RCC 7860 (cell line): ENCODE measurements at regions not wholly inside any gene's neighbourhood (a gene's known extent, or its start where the extent isn't known, plus 50 kb on each side); places are given as distances from the start of the nearest gene placed in this dataset.
"Not testable (repeated sequence)": the region's sequence is repeated elsewhere in the genome, so short reads cannot be mapped to it uniquely, and the experiment has no call there.

Experiments
- DNase-seq: peaks from one replicate; pipeline ENCODE4 v3.0.0-alpha.2; 2015; ENCODE audit warnings: low spot score
- FAIRE-seq: peaks from 2 replicates; lab custom pipeline; 2012; peaks lifted over from hg19 to GRCh38; lab: Jason Lieb, UNC

DNA sequence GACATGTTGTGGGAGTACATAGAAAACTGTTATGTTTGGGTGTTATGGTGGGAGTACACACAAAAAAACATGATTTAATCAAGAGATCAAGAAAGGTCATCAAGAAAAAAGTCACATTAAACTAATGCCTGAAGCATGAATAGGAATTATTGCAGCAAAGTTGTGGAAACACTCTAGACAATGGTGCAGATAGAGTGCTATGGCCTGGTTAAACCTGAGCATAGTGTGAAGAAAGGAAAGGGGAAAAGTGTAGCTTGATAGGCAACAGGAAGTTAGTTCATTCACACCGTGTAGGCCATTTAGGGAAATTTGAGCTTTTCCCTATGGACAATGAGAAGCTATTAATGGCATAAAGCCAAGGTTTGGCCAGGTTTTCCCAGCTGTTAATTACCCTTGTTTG is 162.1 kb upstream of the EMCN start:
- no peak for DNase-seq
- FAIRE-seq: no peak

DNA sequence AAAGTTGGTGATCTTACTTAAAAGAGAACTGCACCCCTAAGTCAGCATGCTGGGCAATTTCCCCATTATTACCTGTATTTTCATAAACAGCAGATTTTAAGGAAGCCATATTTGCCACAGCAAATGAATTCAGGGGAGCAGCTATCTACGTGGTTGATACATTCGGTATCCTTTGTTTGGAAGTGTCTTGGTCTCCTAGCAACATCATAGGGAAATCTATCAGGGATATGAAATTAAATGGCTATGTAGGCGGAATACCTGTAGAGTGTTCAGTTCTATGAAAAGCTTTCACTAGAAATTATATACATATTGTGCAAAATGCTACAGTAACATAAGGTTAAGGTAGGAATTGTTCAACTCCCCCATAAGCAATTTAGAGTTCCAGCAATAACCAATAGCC is 157.2 kb upstream of the EMCN start:
- no peak for DNase-seq
- FAIRE-seq: no peak

DNA sequence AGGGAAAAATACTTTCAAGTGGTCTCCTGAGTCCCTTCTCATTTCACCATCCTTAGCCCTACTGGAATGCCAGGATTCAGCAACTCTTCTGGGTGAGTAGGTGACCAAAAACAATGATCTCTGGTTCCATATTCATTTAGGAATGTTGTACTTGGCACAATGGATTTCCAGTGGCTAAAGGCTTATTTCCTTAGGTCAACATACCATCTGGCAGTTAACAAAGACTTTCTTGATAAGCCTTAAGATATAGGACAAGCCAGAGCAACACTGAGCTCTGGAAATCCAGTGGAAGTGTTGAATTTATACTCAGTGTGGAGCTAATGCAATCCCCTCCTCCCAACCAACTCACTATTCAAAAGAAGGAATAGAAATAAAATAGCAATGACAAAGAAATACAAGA is 139.4 kb upstream of the EMCN start:
- DNase-seq (no peak), FAIRE-seq (no peak)

DNA sequence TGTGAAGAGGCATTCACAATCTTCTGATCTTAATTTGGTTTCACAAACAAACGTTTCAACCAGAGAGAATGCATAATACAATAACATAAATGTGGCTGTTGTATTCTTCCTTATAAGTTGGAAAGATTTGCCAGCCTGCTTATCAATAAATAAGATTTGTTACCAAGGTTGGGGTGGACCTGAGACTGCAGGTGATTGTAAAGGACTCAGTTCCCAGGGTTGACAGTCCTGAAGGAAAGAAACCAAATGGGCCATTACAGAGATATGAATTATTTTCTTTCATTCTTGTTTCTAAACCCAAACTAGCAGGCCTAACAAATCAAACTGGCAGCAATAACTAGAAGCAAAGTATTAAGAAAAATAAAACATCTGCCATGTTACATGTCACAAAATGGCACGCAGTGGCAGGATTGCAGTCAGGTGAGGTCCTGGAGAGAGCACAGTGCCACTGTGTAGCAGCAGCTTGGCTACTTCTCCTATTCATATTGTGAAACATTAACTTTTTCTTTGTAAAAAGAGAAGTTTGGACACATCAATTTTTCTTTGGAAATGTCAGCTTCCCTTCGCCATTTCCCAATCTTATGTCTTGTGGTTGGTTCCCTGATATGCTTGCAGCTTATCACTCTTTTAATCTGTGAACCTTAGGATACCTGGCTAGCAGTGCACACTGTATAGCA is 133.8 kb upstream of the EMCN start:
- FAIRE-seq: no peak
- DNase-seq: no peak

DNA sequence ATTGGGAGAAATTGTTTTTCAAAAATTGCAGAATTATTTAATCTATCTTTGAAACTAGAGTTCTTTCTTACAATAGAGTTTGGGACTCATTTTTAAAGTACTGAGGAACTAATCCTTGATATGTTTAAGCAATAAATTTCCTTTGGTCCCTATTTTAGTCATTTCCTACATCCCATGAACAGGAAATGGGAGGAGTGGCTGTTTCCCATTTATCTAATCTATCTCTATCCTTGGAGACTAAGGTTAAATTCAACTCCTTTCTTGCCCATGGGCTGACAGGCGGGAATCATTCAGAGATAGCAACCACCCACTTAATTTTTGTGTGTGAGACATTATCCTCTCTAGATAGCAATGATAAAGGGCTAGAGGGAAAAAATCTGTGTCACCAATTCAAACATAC is 131.6 kb upstream of the EMCN start:
- no peak for DNase-seq
- no peak for FAIRE-seq

DNA sequence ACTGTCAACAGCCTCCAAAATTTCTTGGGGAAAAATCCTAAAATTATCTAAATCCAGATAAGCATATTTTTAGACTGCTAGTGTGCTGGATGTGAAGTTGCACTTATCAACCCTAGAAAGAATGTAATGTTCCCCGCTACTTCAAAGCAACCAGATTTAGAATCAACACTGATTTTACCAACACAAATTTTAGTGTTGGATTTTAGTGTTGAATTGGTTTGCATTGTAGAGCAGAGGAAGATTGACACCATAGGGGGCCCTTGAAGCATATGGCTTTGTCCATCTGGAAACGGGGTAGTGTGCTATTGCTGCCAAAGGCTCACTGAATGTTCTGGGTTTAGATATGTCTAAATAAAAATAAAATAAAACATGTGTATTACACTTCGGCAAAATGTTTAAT is 126.3 kb upstream of the EMCN start:
- FAIRE-seq (no peak), DNase-seq (no peak)

DNA sequence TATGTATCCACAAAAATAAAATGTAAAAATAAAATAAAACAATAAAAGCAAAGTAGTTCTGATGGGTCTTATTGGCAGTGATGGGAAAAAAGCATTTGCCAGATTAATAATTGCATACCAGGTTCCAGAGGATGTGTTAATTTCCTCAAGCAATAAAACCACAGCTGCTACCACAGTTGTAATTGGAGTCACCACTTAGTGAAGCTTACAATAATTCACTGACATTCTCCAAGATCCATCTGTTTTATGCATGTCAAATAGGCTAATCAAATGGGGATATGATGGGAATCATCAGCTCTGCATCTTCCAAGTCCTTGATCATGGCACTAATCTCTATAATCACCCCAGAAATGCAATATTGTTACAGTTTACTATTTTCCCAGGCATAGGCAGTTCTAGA is 123.5 kb upstream of the EMCN start:
- DNase-seq: no peak
- FAIRE-seq: no peak

DNA sequence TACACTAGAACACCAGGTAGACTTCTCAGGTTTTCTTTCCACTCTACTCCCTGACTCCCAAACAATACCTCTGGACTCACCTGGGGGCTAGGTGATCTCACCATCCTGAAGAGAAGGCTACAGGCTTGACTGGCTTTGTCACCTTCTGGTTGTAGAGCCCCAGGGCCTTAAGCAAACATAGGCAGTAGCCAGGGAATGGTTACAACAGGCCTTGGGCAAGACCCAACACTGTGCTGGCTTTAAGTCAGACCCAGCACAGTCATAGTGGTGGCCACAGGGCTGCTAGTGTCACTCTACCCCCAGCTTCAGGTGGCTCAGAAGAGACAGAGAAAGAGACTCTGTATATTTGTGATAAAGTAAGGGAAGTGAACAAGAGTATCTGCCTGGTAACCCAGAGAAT is 118.1 kb upstream of the EMCN start:
- no peak for FAIRE-seq
- no peak for DNase-seq

DNA sequence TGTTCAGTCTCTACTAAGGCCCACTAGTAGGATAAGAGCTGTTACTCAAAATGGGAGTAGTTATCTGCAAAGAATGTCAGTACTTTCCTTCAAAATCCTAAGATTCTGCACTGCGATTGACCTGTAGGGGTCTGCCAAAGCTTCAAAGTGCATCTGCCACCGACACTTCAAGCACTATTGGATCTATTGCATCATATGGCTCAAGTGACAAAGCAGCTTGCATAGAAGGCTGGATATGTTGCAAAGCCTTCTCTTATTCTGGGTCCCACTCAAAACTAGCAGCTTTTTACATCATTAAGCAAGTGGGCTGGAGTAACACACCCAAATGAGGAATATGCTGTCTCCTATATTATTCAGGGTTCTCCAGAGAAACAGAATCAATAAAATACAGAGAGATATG is 115.4 kb upstream of the EMCN start:
- DNase-seq (no peak), FAIRE-seq (no peak)

DNA sequence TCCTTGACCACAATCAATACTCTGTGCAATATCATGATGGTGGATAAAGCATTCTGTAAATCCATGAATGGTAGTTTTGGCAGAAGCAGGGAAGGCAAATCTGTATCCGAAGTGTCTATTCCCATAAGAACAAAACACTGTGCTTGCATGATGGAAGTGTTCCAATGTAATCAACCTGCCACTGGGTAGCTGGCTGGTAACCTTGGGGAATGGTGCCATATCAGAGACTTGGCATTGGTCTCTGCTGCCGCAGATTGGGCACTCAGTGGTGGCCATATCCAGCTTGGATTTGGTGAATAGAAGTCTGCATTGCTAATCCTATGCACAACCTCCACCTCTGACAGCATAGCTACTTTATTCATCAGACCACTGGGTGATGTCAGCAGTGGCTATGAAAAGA is 114.3 kb upstream of the EMCN start:
- DNase-seq (no peak), FAIRE-seq (no peak)

DNA sequence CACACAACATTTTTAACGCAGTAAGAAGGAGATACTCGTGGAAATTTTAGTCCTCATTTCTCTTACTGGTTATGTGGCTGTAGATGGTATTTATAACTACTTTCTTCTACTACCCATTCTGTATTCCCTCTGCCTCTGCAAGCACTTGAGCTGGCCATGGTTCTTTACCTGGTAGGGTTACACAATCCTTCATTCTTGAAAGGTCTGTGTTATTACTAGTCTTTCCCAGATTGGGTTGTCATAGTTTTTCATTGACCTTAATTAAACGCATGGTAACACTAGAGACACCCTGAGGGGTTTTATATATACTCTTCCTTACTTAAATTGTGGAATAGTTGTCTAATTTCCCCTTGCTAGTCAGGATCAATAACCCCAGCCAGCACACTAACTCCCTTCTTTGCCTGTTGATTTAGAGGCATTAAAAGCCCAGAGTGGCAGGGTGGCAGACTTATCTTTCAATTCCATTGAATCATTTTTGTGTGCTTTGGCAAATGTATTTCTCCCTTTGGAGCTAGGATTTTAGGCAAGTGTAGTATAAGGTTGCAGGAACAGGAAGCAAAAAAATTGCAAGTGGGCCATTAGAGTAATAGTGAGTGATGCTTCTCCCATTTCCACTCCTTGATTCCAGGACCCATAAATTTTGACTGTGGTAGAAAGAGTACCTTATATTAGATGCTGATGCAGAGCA is 113.6 kb upstream of the EMCN start:
- DNase-seq: no peak
- no peak for FAIRE-seq

DNA sequence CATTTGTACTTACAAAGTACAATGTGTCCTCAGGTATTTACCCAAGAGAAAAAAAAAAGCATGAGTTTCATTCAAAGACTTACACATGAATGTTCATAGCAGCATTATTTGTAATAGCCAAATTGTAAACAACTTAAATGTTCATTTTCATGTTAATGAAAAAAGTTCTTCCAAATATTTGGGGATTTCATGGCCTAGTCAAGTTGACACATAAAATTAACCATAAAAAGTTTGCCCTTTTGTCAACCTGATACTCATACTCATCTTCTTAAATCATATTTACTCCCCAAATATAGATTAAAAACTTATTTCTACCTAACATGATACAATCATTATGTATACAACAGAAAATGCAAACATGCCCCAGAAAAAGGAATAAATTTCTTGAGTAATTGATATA is 112.5 kb upstream of the EMCN start:
- FAIRE-seq (no peak), DNase-seq (no peak)

DNA sequence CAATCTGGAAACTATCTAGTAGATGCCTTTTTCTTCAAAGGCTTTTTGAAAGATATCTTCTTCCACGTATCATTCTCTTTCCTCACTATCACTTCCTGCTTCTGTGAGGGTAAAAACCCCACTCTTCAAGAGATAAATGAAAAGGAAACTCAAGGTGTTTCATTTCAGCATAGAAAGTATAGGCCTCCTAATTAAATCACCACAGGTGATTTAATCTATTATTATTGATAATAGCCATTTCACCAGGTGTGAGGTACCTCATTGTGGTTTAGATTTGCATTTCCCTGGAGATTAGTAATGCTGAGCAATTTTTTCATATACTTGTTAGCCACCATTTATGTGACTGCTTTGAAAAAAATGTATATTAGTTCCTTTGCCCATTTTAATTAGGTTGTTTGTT is 92.0 kb upstream of the EMCN start:
- no peak for FAIRE-seq
- no peak for DNase-seq

DNA sequence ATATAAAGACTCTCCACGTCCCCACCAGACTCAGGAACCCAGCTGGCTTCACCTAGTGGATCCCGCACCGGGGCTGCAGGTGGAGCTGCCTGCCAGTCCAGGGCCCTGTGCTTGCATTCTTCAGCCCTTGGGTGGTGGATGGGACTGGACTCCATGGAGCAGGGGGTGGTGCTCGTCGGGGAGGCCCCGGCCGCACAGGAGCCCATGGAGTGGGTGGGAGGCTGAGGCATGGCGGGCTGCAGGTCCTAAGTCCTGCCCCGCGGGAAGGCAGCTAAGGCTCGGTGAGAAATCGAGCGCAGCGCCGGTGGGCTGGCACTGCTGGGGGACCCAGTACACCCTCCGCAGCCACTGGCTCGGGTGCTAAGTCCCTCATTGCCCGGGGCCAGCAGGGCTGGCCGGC is 90.8 kb upstream of the EMCN start:
- FAIRE-seq: not testable (repeated sequence)

DNA sequence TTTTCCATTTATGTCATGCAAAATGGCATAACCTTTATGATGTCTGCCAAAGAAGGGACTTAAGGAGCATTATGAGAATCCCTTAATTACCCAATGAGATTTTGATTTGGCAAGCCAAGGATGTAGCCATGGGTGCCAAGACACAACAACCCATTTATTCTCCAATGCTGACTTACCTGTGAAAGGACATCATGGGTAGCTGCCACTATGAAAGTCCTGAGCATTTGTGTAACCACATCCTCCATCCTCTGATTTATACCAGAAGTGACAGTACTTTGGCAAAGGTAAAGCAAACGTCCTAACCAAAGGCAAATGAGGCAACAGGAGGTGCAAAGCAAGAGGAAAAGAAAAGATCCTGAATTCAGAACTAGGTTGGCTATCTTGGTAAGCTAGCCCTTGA is 87.3 kb upstream of the EMCN start:
- FAIRE-seq (no peak), DNase-seq (no peak)

More for the DNA sequence above, 90.8 kb upstream of the EMCN start:
- DNase-seq: not testable (repeated sequence)

DNA sequence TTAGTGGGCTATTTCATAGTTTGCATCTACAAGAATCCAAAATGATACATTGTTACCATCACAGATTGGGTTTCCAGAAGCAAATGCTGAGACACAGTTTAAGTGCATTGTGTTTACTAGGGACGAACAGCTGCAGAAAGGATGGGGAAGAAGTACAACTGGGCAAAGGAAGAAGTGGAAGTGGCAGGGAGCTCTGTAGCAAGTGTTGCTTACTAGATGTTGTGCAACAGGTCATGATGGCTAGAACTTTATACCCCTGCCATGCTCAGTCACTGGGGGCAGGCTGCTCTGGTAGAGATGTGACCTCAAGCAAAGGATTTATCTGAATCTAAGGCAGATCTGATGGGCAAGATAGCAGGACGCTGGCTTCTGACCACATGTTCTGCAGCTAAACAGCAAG is 76.1 kb upstream of the EMCN start:
- no peak for DNase-seq
- FAIRE-seq: no peak

DNA sequence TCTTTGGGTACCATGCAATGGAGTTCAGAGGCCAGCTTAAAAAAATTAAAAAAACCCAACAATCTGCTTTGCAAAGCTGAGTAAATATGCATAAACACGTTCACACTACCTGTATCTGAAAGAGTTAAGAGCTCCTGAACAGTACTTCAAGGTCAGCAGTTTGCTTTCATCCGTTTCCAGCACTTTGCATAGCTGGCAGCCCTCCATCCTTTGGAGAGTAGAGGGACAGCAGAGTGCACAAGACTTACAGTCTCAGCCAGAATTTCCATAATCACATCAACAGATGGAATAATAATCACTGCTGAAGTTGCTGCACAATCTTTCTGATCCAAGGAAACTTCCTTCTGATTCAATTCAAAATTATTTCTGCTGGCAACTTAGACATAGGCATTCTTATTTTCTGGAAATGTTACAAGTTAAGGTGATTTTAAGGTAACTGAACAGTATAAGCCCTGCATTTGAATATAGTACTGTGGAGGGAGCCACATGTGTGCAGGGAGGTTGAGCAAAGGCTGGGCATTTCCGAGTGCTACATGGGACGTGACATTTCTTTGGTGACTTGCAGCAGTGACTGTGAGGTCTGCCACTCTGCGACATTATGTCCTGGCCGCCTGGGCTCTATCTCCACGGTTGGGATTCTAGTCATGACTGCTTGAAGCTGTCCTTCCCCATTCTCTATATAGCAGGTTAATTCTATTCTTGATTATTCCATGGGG is 73.5 kb upstream of the EMCN start:
- DNase-seq (no peak), FAIRE-seq (no peak)

DNA sequence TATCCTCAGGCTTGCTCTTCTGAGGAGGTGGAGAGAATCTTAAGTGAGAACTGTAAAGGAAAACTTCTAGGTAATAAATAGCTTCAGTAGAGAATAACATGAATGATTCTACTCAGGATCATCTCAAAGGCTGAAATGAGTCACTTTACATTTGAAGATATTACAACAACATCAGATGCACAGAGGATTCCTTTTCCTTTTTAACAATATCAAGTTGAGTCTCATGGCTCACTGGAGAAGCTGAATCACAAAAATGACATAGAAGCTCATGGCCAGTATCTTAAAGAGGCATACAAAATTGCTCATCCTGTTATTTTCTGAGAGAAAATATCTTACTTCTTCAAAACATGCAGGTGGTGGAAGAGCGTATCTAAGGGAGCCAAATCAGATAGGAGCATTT is 72.5 kb upstream of the EMCN start:
- no peak for DNase-seq
- no peak for FAIRE-seq

DNA sequence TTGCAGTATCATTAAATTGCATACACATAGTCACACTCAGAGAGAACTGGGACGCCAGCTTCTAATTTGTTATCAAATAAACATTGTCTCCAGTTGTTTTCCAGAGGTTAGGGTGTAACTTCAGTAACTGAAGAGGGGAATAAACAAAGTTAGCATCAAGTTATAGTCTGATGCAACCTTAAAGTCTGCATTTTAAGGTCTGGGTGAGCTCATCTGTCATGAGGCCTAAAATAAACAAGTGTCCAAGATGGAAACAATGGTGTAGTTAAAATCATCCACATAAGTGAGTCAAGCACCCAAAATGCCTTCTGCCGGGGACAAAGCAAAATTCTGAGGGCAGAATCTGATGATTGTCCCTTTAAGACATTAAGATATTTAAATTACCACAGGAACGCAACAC is 70.3 kb upstream of the EMCN start:
- FAIRE-seq (no peak), DNase-seq (no peak)

DNA sequence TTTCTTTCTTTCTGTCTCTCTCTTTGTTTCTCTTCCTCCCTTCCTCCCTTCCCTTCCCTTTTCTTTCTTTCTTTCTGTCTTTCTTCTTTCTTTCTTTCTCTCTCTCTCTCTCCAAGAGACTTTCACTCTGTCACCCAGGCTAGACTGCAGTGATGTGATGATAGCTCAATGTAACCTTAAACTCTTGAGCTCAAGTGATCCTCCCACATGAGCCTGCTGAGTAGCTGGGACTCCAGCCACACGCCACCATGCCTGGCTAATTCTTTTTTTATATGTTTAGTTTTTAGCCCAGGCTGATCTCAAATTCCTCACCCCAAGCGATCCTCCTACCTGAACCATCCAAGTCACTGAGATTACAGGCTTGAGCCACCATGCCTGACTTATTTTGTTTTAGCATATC is 64.3 kb upstream of the EMCN start:
- FAIRE-seq (no peak), DNase-seq (no peak)

DNA sequence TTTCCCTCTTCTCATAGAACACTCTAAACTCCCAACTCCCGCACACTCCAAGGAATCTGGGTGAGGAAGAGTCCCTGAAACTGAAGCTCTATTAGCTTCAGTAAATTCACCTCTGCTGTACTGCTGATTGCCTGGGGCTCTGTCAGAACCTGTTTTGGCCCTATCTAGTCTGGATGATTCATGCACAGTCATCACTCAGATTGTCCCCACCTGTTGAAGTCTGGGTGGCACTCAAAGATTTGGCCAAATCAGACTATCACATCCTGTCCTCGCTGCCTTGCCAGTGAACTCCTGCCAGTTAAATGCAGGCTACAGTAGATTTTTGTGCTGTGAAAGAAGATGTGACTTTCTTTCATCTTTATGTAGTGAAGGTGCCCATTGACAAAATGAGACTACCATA is 63.5 kb upstream of the EMCN start:
- DNase-seq (no peak), FAIRE-seq (no peak)

DNA sequence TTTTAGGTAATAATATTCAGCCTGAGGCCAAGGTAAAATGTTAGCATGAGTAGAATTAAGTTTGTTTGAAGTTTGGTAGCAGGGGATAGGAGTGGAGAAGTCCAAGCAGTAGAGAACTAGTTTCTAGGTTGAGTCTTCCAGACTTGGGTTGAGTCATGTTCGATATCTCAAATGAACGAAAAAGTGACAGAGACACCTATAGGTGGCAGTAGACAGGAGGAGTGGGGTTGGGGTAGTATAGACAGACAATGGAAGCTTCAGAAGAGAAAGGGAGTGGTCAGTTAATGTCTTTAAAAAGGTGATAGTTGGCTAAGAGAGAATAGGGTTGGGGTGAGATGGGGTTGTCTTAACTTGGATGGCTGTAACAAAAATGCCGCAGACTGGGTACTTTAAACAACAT is 58.7 kb upstream of the EMCN start:
- FAIRE-seq (no peak), DNase-seq (no peak)
